ENCODE measurements at regions not wholly inside any gene's neighbourhood (a gene's known extent, or its start where the extent isn't known, plus 50 kb on each side); places are given as distances from the start of the nearest gene placed in this dataset.

GRCh38 chr2:188238386-188238785, 53.3 kb upstream of the GULP1 start:
- TF ChIP-seq EZH2phosphoT487 (IDR thresholded peaks at IDR 0.05; ENCODE audit: borderline replicate concordance, low read depth, low read length) (no peak), CTCF (conservative IDR thresholded peaks at IDR 0.05; ENCODE audit: low read length) (no peak)

Data from OCI-LY7 (cell line).